ENCODE measurements at regions not wholly inside any gene's neighbourhood (a gene's known extent, or its start where the extent isn't known, plus 50 kb on each side); places are given as distances from the start of the nearest gene placed in this dataset.

DNA sequence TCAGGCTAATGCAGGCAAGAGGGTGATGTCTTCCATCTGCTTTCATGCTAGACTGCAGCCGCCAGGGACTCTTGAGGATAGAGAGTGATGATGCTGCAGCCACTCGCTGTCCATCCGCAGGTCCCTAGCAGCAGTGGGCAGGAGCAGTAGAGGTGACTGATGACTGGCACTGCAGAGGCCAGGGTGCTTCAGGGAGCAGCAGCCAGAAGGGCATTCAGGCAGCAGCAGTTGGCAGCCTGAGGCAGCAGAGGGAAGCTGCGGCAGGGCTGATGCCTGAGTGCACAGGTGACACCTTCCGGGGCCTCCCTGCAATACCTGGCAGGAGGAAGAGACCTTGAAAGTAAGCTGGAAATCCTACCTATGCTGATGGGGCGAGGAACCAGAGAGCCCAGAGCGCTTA lies 214.2 kb downstream of the ICOS start:
- Mint-ChIP-seq H3K27ac (ENCODE audit: unreplicated experiment) (no peak overlapping the region), H3K36me3 (ENCODE audit: unreplicated experiment) (no peaks in the 10 kb centered on the region), H3K4me1 (ENCODE audit: low read depth, unreplicated experiment) (peaks cover 9% of the 10 kb centered on the region), H3K27me3 (ENCODE audit: unreplicated experiment) (no peaks in the 10 kb centered on the region), H3K4me3 (ENCODE audit: unreplicated experiment) (no peak overlapping the region), H3K9me3 (ENCODE audit: unreplicated experiment) (no peaks in the 10 kb centered on the region)
- DNase-seq = peak; percentile 21
- TF ChIP-seq CTCF (IDR thresholded peaks at IDR 0.05; ENCODE audit: partially characterized antibody, unreplicated experiment) = no peak

GRCh38 chr2:204152616-204153015 lies 216.1 kb downstream of the ICOS start:
- no peak overlapping the region for H3K4me3 Mint-ChIP-seq (ENCODE audit: unreplicated experiment)
- H3K4me1 Mint-ChIP-seq (ENCODE audit: low read depth, unreplicated experiment) = peaks cover 3% of the 10 kb centered on the region
- no peaks in the 10 kb centered on the region for H3K36me3 Mint-ChIP-seq (ENCODE audit: unreplicated experiment)
- H3K27ac Mint-ChIP-seq (ENCODE audit: unreplicated experiment) = no peak overlapping the region
- TF ChIP-seq CTCF (IDR thresholded peaks at IDR 0.05; ENCODE audit: partially characterized antibody, unreplicated experiment) = no peak
- H3K9me3 Mint-ChIP-seq (ENCODE audit: unreplicated experiment) = peaks cover 4% of the 10 kb centered on the region
- H3K27me3 Mint-ChIP-seq (ENCODE audit: unreplicated experiment) = no peaks in the 10 kb centered on the region
- no peak for DNase-seq

- Mint-ChIP-seq H3K27ac (ENCODE audit: unreplicated experiment) (no peak overlapping the region), H3K27me3 (ENCODE audit: unreplicated experiment) (no peaks in the 10 kb centered on the region), H3K4me3 (ENCODE audit: unreplicated experiment) (no peak overlapping the region), H3K9me3 (ENCODE audit: unreplicated experiment) (peaks cover 4% of the 10 kb centered on the region), H3K36me3 (ENCODE audit: unreplicated experiment) (no peaks in the 10 kb centered on the region), H3K4me1 (ENCODE audit: low read depth, unreplicated experiment) (peaks cover 3% of the 10 kb centered on the region)
- TF ChIP-seq CTCF (IDR thresholded peaks at IDR 0.05; ENCODE audit: partially characterized antibody, unreplicated experiment) = no peak
- no peak for DNase-seq
These were observed 218.3 kb downstream of the ICOS start for GRCh38 chr2:204154863-204155262.

DNA sequence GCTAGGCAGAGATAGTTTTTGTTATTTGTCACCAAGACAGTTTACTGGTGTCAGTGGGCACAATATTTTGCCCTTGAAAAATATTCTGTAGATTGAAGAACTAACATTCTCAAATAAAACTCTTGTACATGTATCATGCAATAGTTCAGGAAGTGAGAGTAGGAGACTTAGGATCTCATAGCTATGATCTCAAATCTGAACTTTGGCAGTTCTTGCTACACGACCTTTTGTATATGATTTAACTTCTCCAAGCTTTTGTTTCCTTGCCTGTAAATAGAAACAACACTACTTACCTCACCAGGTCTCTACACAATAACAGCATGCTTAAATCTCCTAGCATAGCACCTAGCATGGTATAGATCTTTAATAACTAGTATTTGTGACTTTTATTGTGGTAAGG lies 219.9 kb downstream of the ICOS start:
- H3K9me3 Mint-ChIP-seq (ENCODE audit: unreplicated experiment) = peaks cover 4% of the 10 kb centered on the region

DNA sequence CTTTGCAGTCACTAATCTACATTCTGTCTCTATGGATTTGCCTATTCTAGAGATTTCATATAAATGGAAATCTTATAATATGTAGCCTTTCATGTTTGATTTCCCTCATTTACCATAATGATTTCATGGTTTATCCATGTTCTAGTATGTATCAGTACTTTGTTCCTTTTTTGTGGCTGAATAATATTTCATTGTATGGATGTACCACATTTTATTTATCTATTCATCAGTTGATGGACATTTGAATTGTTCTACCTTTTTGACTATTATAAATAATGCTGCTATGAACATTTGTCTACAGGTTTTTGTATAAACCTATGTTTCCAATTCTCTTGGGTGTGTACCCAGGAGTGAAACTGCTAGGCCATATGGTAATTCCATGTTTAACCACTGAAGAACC lies 221.1 kb downstream of the ICOS start:
- DNase-seq = no peak
- no peak for TF ChIP-seq CTCF (IDR thresholded peaks at IDR 0.05; ENCODE audit: partially characterized antibody, unreplicated experiment)
- H3K36me3 Mint-ChIP-seq (ENCODE audit: unreplicated experiment) = no peaks in the 10 kb centered on the region
- H3K4me1 Mint-ChIP-seq (ENCODE audit: low read depth, unreplicated experiment) = no peaks in the 10 kb centered on the region
- H3K27ac Mint-ChIP-seq (ENCODE audit: unreplicated experiment) = no peak overlapping the region
- H3K9me3 Mint-ChIP-seq (ENCODE audit: unreplicated experiment) = peaks cover 4% of the 10 kb centered on the region
- H3K4me3 Mint-ChIP-seq (ENCODE audit: unreplicated experiment) = no peak overlapping the region
- H3K27me3 Mint-ChIP-seq (ENCODE audit: unreplicated experiment) = no peaks in the 10 kb centered on the region

More for the DNA sequence above, 219.9 kb downstream of the ICOS start:
- no peak for TF ChIP-seq CTCF (IDR thresholded peaks at IDR 0.05; ENCODE audit: partially characterized antibody, unreplicated experiment)
- Mint-ChIP-seq H3K4me1 (ENCODE audit: low read depth, unreplicated experiment) (no peaks in the 10 kb centered on the region), H3K27me3 (ENCODE audit: unreplicated experiment) (no peaks in the 10 kb centered on the region), H3K27ac (ENCODE audit: unreplicated experiment) (no peak overlapping the region), H3K4me3 (ENCODE audit: unreplicated experiment) (no peak overlapping the region), H3K36me3 (ENCODE audit: unreplicated experiment) (no peaks in the 10 kb centered on the region)
- DNase-seq = no peak
